ENCODE measurements at regions not wholly inside any gene's neighbourhood (a gene's known extent, or its start where the extent isn't known, plus 50 kb on each side); places are given as distances from the start of the nearest gene placed in this dataset.

- TF ChIP-seq, protein P1, sequence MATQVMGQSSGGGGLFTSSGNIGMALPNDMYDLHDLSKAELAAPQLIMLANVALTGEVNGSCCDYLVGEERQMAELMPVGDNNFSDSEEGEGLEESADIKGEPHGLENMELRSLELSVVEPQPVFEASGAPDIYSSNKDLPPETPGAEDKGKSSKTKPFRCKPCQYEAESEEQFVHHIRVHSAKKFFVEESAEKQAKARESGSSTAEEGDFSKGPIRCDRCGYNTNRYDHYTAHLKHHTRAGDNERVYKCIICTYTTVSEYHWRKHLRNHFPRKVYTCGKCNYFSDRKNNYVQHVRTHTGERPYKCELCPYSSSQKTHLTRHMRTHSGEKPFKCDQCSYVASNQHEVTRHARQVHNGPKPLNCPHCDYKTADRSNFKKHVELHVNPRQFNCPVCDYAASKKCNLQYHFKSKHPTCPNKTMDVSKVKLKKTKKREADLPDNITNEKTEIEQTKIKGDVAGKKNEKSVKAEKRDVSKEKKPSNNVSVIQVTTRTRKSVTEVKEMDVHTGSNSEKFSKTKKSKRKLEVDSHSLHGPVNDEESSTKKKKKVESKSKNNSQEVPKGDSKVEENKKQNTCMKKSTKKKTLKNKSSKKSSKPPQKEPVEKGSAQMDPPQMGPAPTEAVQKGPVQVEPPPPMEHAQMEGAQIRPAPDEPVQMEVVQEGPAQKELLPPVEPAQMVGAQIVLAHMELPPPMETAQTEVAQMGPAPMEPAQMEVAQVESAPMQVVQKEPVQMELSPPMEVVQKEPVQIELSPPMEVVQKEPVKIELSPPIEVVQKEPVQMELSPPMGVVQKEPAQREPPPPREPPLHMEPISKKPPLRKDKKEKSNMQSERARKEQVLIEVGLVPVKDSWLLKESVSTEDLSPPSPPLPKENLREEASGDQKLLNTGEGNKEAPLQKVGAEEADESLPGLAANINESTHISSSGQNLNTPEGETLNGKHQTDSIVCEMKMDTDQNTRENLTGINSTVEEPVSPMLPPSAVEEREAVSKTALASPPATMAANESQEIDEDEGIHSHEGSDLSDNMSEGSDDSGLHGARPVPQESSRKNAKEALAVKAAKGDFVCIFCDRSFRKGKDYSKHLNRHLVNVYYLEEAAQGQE (IDR thresholded peaks at IDR 0.05; ENCODE audit: insufficient read depth in 1 of 2, low read depth in 2 of 2, low read length in 1 of 2): no peak
- TF ChIP-seq TCF7L2 (IDR thresholded peaks at IDR 0.05; ENCODE audit: low read depth, low read length) (no peak), POLR2AphosphoS5 (IDR thresholded peaks at IDR 0.05; ENCODE audit: low read depth, low read length) (no peak), CTCF (IDR thresholded peaks at IDR 0.05) (no peak), SIN3A (IDR thresholded peaks at IDR 0.05; ENCODE audit: borderline replicate concordance, insufficient read depth, low read depth, low read length) (no peak)
- Histone ChIP-seq H3K27me3 (ENCODE audit: control insufficient read depth, insufficient read depth, low read length) (no peaks in the 10 kb centered on the region; the same call in 1 of the 2 replicates), H3K9me3 (ENCODE audit: control insufficient read depth, insufficient read depth, low read depth, low read length) (no peaks in the 10 kb centered on the region), H3K4me1 (ENCODE audit: control insufficient read depth, insufficient read depth, low read length) (no peaks in the 10 kb centered on the region), H3K36me3 (ENCODE audit: control insufficient read depth, insufficient read depth, low read length) (no peaks in the 10 kb centered on the region), H3K4me3 (ENCODE audit: low read depth in 2 of 2, low read length in 2 of 2) (no peak overlapping the region), H3K27ac (ENCODE audit: low read length) (no peak overlapping the region)
- intact Hi-C loops (cut with micrococcal nuclease; ENCODE audit: unreplicated experiment): no loop called here
- ChIA-PET CTCF (interaction anchor here (0.6 kb wide), 1 partner anchor 194 kb away, joined by 3 read pairs; no protein-coding TSS in a partner anchor), POLR2A (no interaction called here)
- no TSS peak for BruUV-seq (replicated peaks)
- in situ Hi-C loops (cut with HindIII; ENCODE audit: low pct_unique_long_range_greater_than_20kb, low sequenced_read_pairs): no loop called here
- DNase-seq (ENCODE audit: low read depth, low spot score) (no peak), ATAC-seq (no peak)
These were observed 123.2 kb downstream of the C5orf15 start for GRCh38 chr5:133845271-133845670.

- ATAC-seq (no peak), DNase-seq (ENCODE audit: low read depth, low spot score) (no peak)
- H3K4me3 ChIP-seq (ENCODE audit: low read depth in 2 of 2, low read length in 2 of 2): no peak overlapping the region
- intact Hi-C loops (cut with micrococcal nuclease; ENCODE audit: unreplicated experiment) (no loop called here), in situ Hi-C loops (cut with HindIII; ENCODE audit: low pct_unique_long_range_greater_than_20kb, low sequenced_read_pairs) (no loop called here)
- H3K36me3 ChIP-seq (ENCODE audit: control insufficient read depth, insufficient read depth, low read length): no peaks in the 10 kb centered on the region
- ChIA-PET POLR2A (no interaction called here), CTCF (interaction anchor here (0.6 kb wide), 1 partner anchor 479 kb away, joined by 4 read pairs; no protein-coding TSS in a partner anchor)
- H3K27ac ChIP-seq (ENCODE audit: low read length): no peak overlapping the region
- H3K9me3 ChIP-seq (ENCODE audit: control insufficient read depth, insufficient read depth, low read depth, low read length): no peaks in the 10 kb centered on the region
- peaks cover 2% of the 10 kb centered on the region; the same call in 1 of the 2 replicates for H3K27me3 ChIP-seq (ENCODE audit: control insufficient read depth, insufficient read depth, low read length)
- no TSS peak for BruUV-seq (replicated peaks)
- TF ChIP-seq CTCF (IDR thresholded peaks at IDR 0.05) (no peak), TCF7L2 (IDR thresholded peaks at IDR 0.05; ENCODE audit: low read depth, low read length) (no peak), POLR2AphosphoS5 (IDR thresholded peaks at IDR 0.05; ENCODE audit: low read depth, low read length) (no peak), SIN3A (IDR thresholded peaks at IDR 0.05; ENCODE audit: borderline replicate concordance, insufficient read depth, low read depth, low read length) (no peak)
- TF ChIP-seq, protein P1 (IDR thresholded peaks at IDR 0.05; ENCODE audit: insufficient read depth in 1 of 2, low read depth in 2 of 2, low read length in 1 of 2): no peak
- H3K4me1 ChIP-seq (ENCODE audit: control insufficient read depth, insufficient read depth, low read length): no peaks in the 10 kb centered on the region
These were observed 123.6 kb downstream of the C5orf15 start for GRCh38 chr5:133844836-133845235.

Data from Panc1 (cell line).